ENCODE measurements at regions not wholly inside any gene's neighbourhood (a gene's known extent, or its start where the extent isn't known, plus 50 kb on each side); places are given as distances from the start of the nearest gene placed in this dataset.

DNA sequence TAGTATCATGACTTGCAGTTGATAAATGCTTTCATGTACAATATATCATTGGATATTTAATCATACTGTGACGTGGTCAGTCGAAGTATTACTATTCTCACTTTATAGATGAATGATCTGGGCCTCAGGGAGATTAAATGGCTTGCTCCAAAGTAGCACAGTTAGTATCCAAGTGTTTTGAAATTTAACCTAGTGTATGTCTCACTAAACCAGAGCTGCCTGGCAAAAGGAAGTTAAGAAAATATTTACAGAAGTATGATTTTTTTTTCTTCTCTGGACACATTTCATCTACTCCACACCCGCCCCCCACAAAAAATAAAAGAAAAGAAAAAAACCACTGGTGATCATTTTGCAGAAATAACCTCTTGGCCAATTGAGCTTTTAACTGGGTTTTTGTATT, 71.9 kb upstream of the CXADR start:
- no peak overlapping the region for H3K27ac ChIP-seq (ENCODE audit: low read length)
- no peaks in the 10 kb centered on the region for H3K9me3 ChIP-seq (ENCODE audit: control insufficient read depth in 1 of 2, low read length in 2 of 2)
- H3K4me3 ChIP-seq (ENCODE audit: low read depth in 1 of 2, low read length in 2 of 2): no peak overlapping the region
- H3K4me1 ChIP-seq (ENCODE audit: control insufficient read depth in 1 of 2, insufficient read depth in 2 of 2, low read length in 2 of 2): no peaks in the 10 kb centered on the region
- no peaks in the 10 kb centered on the region for H3K27me3 ChIP-seq (ENCODE audit: low read depth, low read length)
- no peaks in the 10 kb centered on the region for H3K36me3 ChIP-seq (ENCODE audit: control insufficient read depth in 1 of 2, insufficient read depth in 2 of 2, low read length in 2 of 2)

DNA sequence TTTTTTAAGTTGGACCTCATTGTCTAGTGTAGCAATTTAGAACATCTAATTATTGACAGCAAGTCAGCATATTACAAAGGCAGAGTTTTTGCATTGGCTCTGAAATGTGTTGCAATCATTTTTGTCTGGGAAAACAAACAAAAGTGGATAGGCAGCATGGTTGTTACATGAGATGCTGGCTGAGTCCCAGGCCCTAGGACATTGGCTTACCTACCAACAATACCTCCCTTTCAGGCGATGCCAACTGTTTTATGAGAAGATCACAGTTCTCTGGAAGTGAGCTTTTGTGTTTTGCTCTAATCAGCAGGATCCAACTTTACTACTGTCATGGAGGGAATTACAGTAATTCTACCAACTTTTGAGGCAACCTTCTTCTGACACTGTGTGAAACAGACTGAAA, 71.5 kb upstream of the CXADR start:
- no peaks in the 10 kb centered on the region for H3K36me3 ChIP-seq (ENCODE audit: control insufficient read depth in 1 of 2, insufficient read depth in 2 of 2, low read length in 2 of 2)
- no peak overlapping the region for H3K27ac ChIP-seq (ENCODE audit: low read length)
- no peaks in the 10 kb centered on the region for H3K9me3 ChIP-seq (ENCODE audit: control insufficient read depth in 1 of 2, low read length in 2 of 2)
- H3K27me3 ChIP-seq (ENCODE audit: low read depth, low read length): no peaks in the 10 kb centered on the region
- no peaks in the 10 kb centered on the region for H3K4me1 ChIP-seq (ENCODE audit: control insufficient read depth in 1 of 2, insufficient read depth in 2 of 2, low read length in 2 of 2)
- H3K4me3 ChIP-seq (ENCODE audit: low read depth in 1 of 2, low read length in 2 of 2): no peak overlapping the region

DNA sequence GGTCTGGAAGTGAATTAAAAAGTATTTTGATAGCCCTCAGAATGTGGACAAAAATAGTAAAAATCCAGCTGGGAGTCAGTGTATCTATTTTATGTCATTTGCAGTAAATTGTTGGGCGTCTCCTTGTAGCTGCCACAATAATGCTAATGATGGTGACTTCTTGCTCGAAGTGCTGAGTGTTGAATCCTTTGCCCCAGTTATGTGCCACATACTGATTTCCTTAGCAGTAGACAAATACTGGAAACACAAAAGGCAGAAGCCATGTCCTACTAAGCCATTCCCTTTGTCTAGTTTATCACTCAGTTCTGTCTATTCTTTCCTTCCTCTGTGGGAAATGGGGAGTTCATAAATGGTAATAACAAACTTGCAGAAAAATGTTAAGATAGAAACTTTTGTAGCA, 70.7 kb upstream of the CXADR start:
- Histone ChIP-seq H3K4me3 (ENCODE audit: low read depth in 1 of 2, low read length in 2 of 2) (no peak overlapping the region), H3K4me1 (ENCODE audit: control insufficient read depth in 1 of 2, insufficient read depth in 2 of 2, low read length in 2 of 2) (no peaks in the 10 kb centered on the region), H3K27ac (ENCODE audit: low read length) (no peak overlapping the region), H3K27me3 (ENCODE audit: low read depth, low read length) (no peaks in the 10 kb centered on the region), H3K9me3 (ENCODE audit: control insufficient read depth in 1 of 2, low read length in 2 of 2) (no peaks in the 10 kb centered on the region), H3K36me3 (ENCODE audit: control insufficient read depth in 1 of 2, insufficient read depth in 2 of 2, low read length in 2 of 2) (no peaks in the 10 kb centered on the region)

DNA sequence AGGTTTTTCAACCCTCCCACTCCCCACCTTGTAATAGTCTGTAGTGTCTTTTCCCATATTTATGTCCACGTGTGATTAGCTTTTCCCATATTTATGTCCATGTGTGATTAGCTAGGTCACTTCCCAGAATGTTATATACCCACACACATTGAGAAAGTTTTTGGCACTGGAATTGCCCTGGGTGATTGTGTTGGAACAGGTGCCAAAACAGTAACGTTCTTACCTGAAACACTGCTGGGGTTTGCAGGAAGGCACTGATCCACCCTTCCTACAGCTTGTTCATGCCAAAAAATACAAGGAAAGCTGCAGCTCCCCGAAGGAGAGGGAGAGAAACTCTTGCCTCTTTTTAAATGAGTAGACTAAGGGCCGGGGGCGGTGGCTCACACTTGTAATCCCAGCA, 68.0 kb upstream of the CXADR start:
- H3K4me3 ChIP-seq (ENCODE audit: low read depth in 1 of 2, low read length in 2 of 2): no peak overlapping the region
- H3K27ac ChIP-seq (ENCODE audit: low read length): no peak overlapping the region
- H3K27me3 ChIP-seq (ENCODE audit: low read depth, low read length): no peaks in the 10 kb centered on the region
- no peaks in the 10 kb centered on the region for H3K36me3 ChIP-seq (ENCODE audit: control insufficient read depth in 1 of 2, insufficient read depth in 2 of 2, low read length in 2 of 2)
- H3K4me1 ChIP-seq (ENCODE audit: control insufficient read depth in 1 of 2, insufficient read depth in 2 of 2, low read length in 2 of 2): no peaks in the 10 kb centered on the region
- H3K9me3 ChIP-seq (ENCODE audit: control insufficient read depth in 1 of 2, low read length in 2 of 2): no peaks in the 10 kb centered on the region

DNA sequence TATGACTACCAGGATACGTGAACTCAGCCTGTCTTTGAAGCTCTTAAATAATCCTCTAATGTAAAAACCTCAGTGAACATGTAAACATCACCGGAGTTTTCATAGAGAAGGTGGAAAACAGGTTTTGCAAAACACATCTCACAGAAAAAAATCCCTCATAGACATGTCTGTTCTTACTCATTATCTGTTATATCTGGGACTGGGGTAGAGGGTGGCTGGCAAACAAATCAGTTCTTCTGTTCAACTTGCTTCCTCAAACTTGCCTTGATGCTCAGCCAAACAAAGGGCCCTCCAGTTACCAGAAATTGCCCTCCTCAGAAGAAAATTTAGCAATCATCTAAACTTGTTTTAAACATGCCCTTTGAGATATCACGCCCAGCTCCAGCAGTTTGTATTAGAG, 66.1 kb upstream of the CXADR start:
- H3K4me1 ChIP-seq (ENCODE audit: control insufficient read depth in 1 of 2, insufficient read depth in 2 of 2, low read length in 2 of 2): peaks cover 0 to 4% of the 10 kb centered on the region in 2 donors
- H3K27ac ChIP-seq (ENCODE audit: low read length): no peak overlapping the region
- H3K9me3 ChIP-seq (ENCODE audit: control insufficient read depth in 1 of 2, low read length in 2 of 2): no peaks in the 10 kb centered on the region
- no peaks in the 10 kb centered on the region for H3K27me3 ChIP-seq (ENCODE audit: low read depth, low read length)
- H3K36me3 ChIP-seq (ENCODE audit: control insufficient read depth in 1 of 2, insufficient read depth in 2 of 2, low read length in 2 of 2): no peaks in the 10 kb centered on the region
- H3K4me3 ChIP-seq (ENCODE audit: low read depth in 1 of 2, low read length in 2 of 2): no peak overlapping the region

DNA sequence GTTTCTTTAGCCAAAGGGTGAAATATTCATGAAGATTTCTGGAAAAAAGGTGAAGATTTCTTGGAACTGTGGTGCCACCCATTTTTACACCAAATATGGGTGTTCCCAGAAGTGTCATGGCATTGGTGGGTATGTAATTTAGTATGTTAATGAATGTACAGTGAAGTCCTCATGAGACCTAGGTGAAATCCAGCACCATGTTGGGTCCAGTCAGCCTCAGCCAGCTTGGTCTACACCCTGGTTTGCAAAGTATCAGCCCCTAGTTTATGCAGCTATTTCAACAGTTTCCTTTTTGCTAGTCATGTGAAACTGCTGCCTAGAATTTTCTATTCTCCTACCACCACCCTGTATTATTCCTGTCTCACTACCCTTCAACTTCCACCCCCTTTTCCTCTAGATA, 63.1 kb upstream of the CXADR start:
- Histone ChIP-seq H3K27me3 (ENCODE audit: low read depth, low read length) (no peaks in the 10 kb centered on the region), H3K36me3 (ENCODE audit: control insufficient read depth in 1 of 2, insufficient read depth in 2 of 2, low read length in 2 of 2) (no peaks in the 10 kb centered on the region), H3K27ac (ENCODE audit: low read length) (no peak overlapping the region), H3K9me3 (ENCODE audit: control insufficient read depth in 1 of 2, low read length in 2 of 2) (no peaks in the 10 kb centered on the region), H3K4me1 (ENCODE audit: control insufficient read depth in 1 of 2, insufficient read depth in 2 of 2, low read length in 2 of 2) (peaks cover 0 to 5% of the 10 kb centered on the region in 2 donors), H3K4me3 (ENCODE audit: low read depth in 1 of 2, low read length in 2 of 2) (no peak overlapping the region)

DNA sequence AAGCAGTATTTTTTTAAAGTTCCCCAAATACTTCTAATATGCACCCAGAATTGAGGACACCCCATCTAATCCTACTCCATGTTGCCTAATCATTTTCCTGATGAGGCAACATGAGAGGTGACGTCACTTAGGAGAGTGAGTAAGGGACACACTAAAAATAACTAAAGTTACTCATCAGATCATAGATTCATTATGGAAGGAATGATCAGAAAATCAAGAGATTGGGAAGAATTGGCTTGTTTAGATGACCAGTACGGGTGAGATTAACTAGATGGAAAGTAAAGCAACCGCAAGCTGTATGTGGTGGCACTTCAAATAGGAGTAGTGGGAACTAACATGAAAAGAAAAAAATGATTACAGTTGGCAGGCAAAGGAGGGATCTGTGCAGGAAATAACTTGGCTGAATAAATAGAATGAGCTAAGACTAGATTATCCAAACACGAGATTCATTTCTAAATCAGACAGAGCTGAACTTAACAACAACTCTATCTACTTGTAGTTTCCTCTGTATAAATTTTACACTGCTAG, 61.4 kb upstream of the CXADR start:
- no peaks in the 10 kb centered on the region for H3K9me3 ChIP-seq (ENCODE audit: control insufficient read depth in 1 of 2, low read length in 2 of 2)
- H3K4me3 ChIP-seq (ENCODE audit: low read depth in 1 of 2, low read length in 2 of 2): no peak overlapping the region
- peaks cover 0 to 5% of the 10 kb centered on the region in 2 donors for H3K4me1 ChIP-seq (ENCODE audit: control insufficient read depth in 1 of 2, insufficient read depth in 2 of 2, low read length in 2 of 2)
- H3K27me3 ChIP-seq (ENCODE audit: low read depth, low read length): no peaks in the 10 kb centered on the region
- no peak overlapping the region for H3K27ac ChIP-seq (ENCODE audit: low read length)
- H3K36me3 ChIP-seq (ENCODE audit: control insufficient read depth in 1 of 2, insufficient read depth in 2 of 2, low read length in 2 of 2): no peaks in the 10 kb centered on the region

DNA sequence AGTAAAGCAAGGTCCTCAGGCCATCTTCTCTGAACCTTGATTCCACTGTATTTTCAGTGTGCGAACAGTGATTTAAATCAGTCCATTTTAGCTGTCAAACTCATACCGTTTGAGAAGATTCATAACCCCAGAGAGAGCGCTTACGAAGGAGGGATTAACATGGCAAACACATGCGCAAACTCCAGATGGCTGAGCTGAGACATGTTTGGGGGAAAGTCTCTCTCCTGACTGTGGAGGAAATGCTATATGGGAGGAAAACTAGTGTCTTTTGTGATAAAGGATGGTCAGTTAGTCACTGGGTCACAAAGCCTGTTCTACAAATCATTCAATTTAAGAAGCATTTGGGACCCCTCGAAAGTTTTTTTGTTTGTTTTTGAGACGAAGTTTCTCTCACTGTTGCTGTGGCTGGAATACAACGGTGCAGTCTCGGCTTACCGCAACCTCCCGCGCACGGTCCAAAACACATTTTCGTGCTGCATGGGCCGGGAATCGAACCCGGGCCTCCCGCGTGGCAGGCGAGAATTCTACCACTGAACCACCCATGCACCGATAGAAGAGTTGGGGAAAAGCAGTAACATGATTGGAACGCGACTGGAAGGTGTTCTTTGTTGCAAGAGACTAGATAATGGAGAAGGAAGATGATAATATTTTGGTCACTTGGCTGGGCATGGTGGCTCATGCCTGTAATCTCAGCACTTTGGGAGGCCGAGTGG, 58.4 kb upstream of the CXADR start:
- no peak overlapping the region for H3K4me3 ChIP-seq (ENCODE audit: low read depth in 1 of 2, low read length in 2 of 2)
- no peaks in the 10 kb centered on the region for H3K36me3 ChIP-seq (ENCODE audit: control insufficient read depth in 1 of 2, insufficient read depth in 2 of 2, low read length in 2 of 2)
- H3K27ac ChIP-seq (ENCODE audit: low read length): no peak overlapping the region
- H3K9me3 ChIP-seq (ENCODE audit: control insufficient read depth in 1 of 2, low read length in 2 of 2): no peaks in the 10 kb centered on the region
- peaks cover 0 to 5% of the 10 kb centered on the region in 2 donors for H3K4me1 ChIP-seq (ENCODE audit: control insufficient read depth in 1 of 2, insufficient read depth in 2 of 2, low read length in 2 of 2)
- no peaks in the 10 kb centered on the region for H3K27me3 ChIP-seq (ENCODE audit: low read depth, low read length)

DNA sequence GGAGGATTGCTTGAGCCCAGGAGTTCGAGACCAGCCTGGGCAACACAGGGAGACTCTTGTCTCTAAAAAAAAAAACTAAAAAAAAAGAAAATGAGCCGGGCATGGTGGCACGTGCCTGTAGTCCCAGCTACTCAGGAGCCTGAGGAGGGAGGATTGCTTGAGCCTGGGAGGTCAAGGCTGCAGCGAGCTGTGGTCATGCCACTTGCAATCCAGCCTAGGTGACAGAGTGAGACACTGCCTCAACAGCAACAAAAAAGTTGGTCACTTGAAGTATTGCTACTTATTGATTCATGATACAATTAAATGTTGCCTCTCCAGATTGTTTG, 57.9 kb upstream of the CXADR start:
- H3K27ac ChIP-seq (ENCODE audit: low read length): no peak overlapping the region
- peaks cover 0 to 5% of the 10 kb centered on the region in 2 donors for H3K4me1 ChIP-seq (ENCODE audit: control insufficient read depth in 1 of 2, insufficient read depth in 2 of 2, low read length in 2 of 2)
- H3K36me3 ChIP-seq (ENCODE audit: control insufficient read depth in 1 of 2, insufficient read depth in 2 of 2, low read length in 2 of 2): no peaks in the 10 kb centered on the region
- no peak overlapping the region for H3K4me3 ChIP-seq (ENCODE audit: low read depth in 1 of 2, low read length in 2 of 2)
- no peaks in the 10 kb centered on the region for H3K9me3 ChIP-seq (ENCODE audit: control insufficient read depth in 1 of 2, low read length in 2 of 2)
- no peaks in the 10 kb centered on the region for H3K27me3 ChIP-seq (ENCODE audit: low read depth, low read length)

DNA sequence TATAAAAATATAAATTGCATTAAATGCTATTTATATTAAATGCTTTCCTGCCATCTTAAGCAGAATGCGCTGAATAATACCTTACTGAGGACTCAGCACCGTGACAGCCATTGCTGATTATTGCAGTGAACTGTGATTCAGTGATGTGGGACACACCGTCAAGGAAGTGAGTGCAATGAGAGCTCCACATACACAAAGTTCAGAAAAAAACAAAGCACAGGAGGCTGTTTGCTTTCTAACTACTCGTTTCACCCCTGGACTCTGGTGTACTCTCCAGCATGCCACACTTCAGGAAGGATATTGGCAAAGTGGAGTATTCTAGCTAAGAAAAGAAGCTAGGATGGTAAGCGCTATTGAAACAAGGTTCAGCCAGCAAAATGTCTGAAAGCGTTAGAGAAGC, 57.4 kb upstream of the CXADR start:
- H3K27me3 ChIP-seq (ENCODE audit: low read depth, low read length): no peaks in the 10 kb centered on the region
- no peaks in the 10 kb centered on the region for H3K9me3 ChIP-seq (ENCODE audit: control insufficient read depth in 1 of 2, low read length in 2 of 2)
- no peak overlapping the region for H3K4me3 ChIP-seq (ENCODE audit: low read depth in 1 of 2, low read length in 2 of 2)
- H3K36me3 ChIP-seq (ENCODE audit: control insufficient read depth in 1 of 2, insufficient read depth in 2 of 2, low read length in 2 of 2): no peaks in the 10 kb centered on the region
- H3K27ac ChIP-seq (ENCODE audit: low read length): no peak overlapping the region
- peaks cover 0 to 5% of the 10 kb centered on the region in 2 donors for H3K4me1 ChIP-seq (ENCODE audit: control insufficient read depth in 1 of 2, insufficient read depth in 2 of 2, low read length in 2 of 2)

DNA sequence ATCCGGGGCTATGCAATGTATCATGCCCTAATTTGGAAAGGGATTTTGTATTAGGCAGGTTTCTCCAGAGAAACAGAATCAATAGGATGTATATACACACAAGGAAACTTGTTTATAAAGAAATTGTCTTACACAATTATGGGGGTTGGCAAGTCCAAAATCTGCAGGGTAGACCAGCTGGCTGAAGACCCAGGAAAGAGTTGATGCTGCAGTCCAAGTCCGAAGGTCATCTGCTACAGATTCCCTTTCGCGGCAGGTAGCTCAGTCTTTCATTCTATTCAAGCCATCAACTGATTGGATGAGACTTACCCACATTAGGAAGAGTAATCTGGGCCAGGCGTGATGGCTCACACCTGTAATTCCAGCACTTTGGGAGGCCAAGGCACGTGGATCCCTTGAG, 54.6 kb upstream of the CXADR start:
- Histone ChIP-seq H3K4me1 (ENCODE audit: control insufficient read depth in 1 of 2, insufficient read depth in 2 of 2, low read length in 2 of 2) (peaks cover 0 to 13% of the 10 kb centered on the region in 2 donors), H3K27me3 (ENCODE audit: low read depth, low read length) (no peaks in the 10 kb centered on the region)

DNA sequence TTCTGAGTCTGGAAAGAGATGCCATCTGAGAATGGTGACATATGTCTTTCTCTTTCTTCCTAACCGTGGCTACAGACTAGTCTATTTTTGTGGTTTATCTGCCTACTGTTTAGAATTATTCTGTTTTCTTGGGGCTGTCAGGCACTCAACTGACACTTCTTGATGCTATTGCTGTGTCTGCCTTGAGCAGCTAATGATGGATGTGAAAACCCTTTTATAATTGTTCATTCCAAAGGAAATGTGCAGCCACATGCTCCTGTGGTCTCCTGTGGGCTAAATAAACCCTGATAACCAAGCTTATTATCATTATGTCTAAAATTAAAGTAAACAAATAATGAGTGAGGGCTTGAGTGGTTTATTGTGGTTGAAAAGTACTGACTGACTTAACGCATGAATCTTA, 52.7 kb upstream of the CXADR start:
- Histone ChIP-seq H3K36me3 (ENCODE audit: control insufficient read depth in 1 of 2, insufficient read depth in 2 of 2, low read length in 2 of 2) (no peaks in the 10 kb centered on the region), H3K9me3 (ENCODE audit: control insufficient read depth in 1 of 2, low read length in 2 of 2) (no peaks in the 10 kb centered on the region), H3K4me1 (ENCODE audit: control insufficient read depth in 1 of 2, insufficient read depth in 2 of 2, low read length in 2 of 2) (peaks cover 0 to 13% of the 10 kb centered on the region in 2 donors), H3K4me3 (ENCODE audit: low read depth in 1 of 2, low read length in 2 of 2) (no peak overlapping the region), H3K27ac (ENCODE audit: low read length) (no peak overlapping the region), H3K27me3 (ENCODE audit: low read depth, low read length) (no peaks in the 10 kb centered on the region)

More for the DNA sequence above, 54.6 kb upstream of the CXADR start:
- no peak overlapping the region for H3K27ac ChIP-seq (ENCODE audit: low read length)
- H3K9me3 ChIP-seq (ENCODE audit: control insufficient read depth in 1 of 2, low read length in 2 of 2): no peaks in the 10 kb centered on the region
- H3K36me3 ChIP-seq (ENCODE audit: control insufficient read depth in 1 of 2, insufficient read depth in 2 of 2, low read length in 2 of 2): no peaks in the 10 kb centered on the region
- no peak overlapping the region for H3K4me3 ChIP-seq (ENCODE audit: low read depth in 1 of 2, low read length in 2 of 2)

Measured in muscle layer of duodenum (tissue), 2 donors.